NB4 (cell line): ENCODE measurements at regions not wholly inside any gene's neighbourhood (a gene's known extent, or its start where the extent isn't known, plus 50 kb on each side); places are given as distances from the start of the nearest gene placed in this dataset.

Source experiments
- MAX ChIP-seq: IDR thresholded peaks from 2 replicates; pipeline ENCODE4 v1.6.1; 2011; ENCODE audit warnings: low read depth, low read length
- TF ChIP-seq, protein P1 (sequence below): IDR thresholded peaks from one replicate; pipeline ENCODE4 v1.5.1; 2012; ENCODE audit warnings: low read depth, low read length

GRCh38 chr7:84450772-84451171, 256.2 kb upstream of the SEMA3A start:
- TF ChIP-seq, protein P1, sequence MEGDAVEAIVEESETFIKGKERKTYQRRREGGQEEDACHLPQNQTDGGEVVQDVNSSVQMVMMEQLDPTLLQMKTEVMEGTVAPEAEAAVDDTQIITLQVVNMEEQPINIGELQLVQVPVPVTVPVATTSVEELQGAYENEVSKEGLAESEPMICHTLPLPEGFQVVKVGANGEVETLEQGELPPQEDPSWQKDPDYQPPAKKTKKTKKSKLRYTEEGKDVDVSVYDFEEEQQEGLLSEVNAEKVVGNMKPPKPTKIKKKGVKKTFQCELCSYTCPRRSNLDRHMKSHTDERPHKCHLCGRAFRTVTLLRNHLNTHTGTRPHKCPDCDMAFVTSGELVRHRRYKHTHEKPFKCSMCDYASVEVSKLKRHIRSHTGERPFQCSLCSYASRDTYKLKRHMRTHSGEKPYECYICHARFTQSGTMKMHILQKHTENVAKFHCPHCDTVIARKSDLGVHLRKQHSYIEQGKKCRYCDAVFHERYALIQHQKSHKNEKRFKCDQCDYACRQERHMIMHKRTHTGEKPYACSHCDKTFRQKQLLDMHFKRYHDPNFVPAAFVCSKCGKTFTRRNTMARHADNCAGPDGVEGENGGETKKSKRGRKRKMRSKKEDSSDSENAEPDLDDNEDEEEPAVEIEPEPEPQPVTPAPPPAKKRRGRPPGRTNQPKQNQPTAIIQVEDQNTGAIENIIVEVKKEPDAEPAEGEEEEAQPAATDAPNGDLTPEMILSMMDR, result no peak
- TF ChIP-seq MAX, result no peak
